Sigmoid colon (tissue), 4 donors: ENCODE measurements at regions not wholly inside any gene's neighbourhood (a gene's known extent, or its start where the extent isn't known, plus 50 kb on each side); places are given as distances from the start of the nearest gene placed in this dataset.

ENCODE experiments used
- CTCF ChIP-seq, 4 experiments: fragments of 450-650 bp in 3 of 4; fragments of 200-600 bp in 1 of 4; IDR thresholded peaks; one replicate each; pipeline ENCODE4 v1.5.1; 2016 to 2019; ENCODE audit warnings: antibody characterized with exemption in 4 of 4, mild to moderate bottlenecking in 3 of 4, moderate library complexity in 2 of 4
- EP300 ChIP-seq, 4 donors: sonication (generic); formaldehyde crosslinking; IDR thresholded peaks; one replicate each; pipeline ENCODE4 v1.6.1; 2017; ENCODE audit warnings: antibody characterized with exemption in 4 of 4
- POLR2A ChIP-seq, 2 donors: fragments of 450-650 bp; IDR thresholded peaks; one replicate each; pipeline ENCODE4 v1.6.1; 2016; ENCODE audit warnings: antibody characterized with exemption in 2 of 2, mild to moderate bottlenecking in 2 of 2, moderate library complexity in 2 of 2

GRCh38 chr16:48029768-48030167 lies 126.0 kb downstream of the ABCC12 start:
- TF ChIP-seq EP300 (IDR thresholded peaks at IDR 0.05) (no peak), CTCF (IDR thresholded peaks at IDR 0.05) (no peak), POLR2A (IDR thresholded peaks at IDR 0.05) (no peak)
